Heart left ventricle (tissue), 16 donors: ENCODE measurements at regions not wholly inside any gene's neighbourhood (a gene's known extent, or its start where the extent isn't known, plus 50 kb on each side); places are given as distances from the start of the nearest gene placed in this dataset.

Experiments used
- ATAC-seq, 4 donors: fragments of 200-7000 bp; cut with Tn5 transposase; one replicate each; pipeline ENCODE4 v1.9.1; 2020 to 2022; ENCODE audit warnings: moderate library complexity in 4 of 4, mild to moderate bottlenecking in 3 of 4, moderate number of reproducible peaks in 1 of 4
- DNase-seq, 5 donors: peaks; one replicate each; pipeline ENCODE4 v3.0.0-alpha.2; 2020
- H3K27ac ChIP-seq, 12 donors: fragments of 200-600 bp; sonication (generic) in 4 of 12; one replicate each; pipeline versions ENCODE4 v1.5.0 to v1.8.0; 2016 to 2022; ENCODE audit warnings: mild to moderate bottlenecking in 2 of 12
- H3K27me3 ChIP-seq, 9 donors: fragments of 200-600 bp; sonication (generic) in 2 of 9; one replicate each; pipeline versions ENCODE4 v1.5.1 to v1.8.0; 2016 to 2022; ENCODE audit warnings: mild to moderate bottlenecking in 3 of 9
- H3K36me3 ChIP-seq, 9 donors: fragments of 200-600 bp; sonication (generic) in 2 of 9; one replicate each; pipeline versions ENCODE4 v1.5.0 to v1.8.0; 2018 to 2022; ENCODE audit warnings: mild to moderate bottlenecking in 2 of 9
- H3K4me1 ChIP-seq, 12 donors: fragments of 200-600 bp; sonication (generic) in 4 of 12; one replicate each; pipeline versions ENCODE4 v1.5.0 to v1.8.0; 2016 to 2022; ENCODE audit warnings: mild to moderate bottlenecking in 3 of 12
- H3K4me3 ChIP-seq, 12 donors: fragments of 200-600 bp; sonication (generic) in 4 of 12; one replicate each; pipeline versions ENCODE4 v1.5.0 to v1.8.0; 2017 to 2022; ENCODE audit warnings: mild to moderate bottlenecking in 9 of 12, moderate library complexity in 4 of 12
- H3K9me3 ChIP-seq, 12 donors: fragments of 200-600 bp; sonication (generic) in 4 of 12; one replicate each; pipeline versions ENCODE4 v1.5.0 to v1.8.0; 2016 to 2022; ENCODE audit warnings: mild to moderate bottlenecking in 1 of 12
- POLR2A ChIP-seq, 2 donors: fragments of 450-650 bp; IDR thresholded peaks; one replicate each; pipeline ENCODE4 v1.6.1; 2017; ENCODE audit warnings: antibody characterized with exemption in 2 of 2, mild to moderate bottlenecking in 2 of 2, moderate library complexity in 2 of 2
- WGBS, 4 donors: extraction: QIAGEN DNeasy Blood & Tissue Kit in 2 of 4; methylation state at CpG; one replicate each; pipeline versions ENCODE4 v1.1.5 to v1.1.7; 2013 to 2018; 5-methylcytosine and 5-hydroxymethylcytosine counted together
- intact Hi-C, 10 donors: fragments of 100-400 bp; cut with DNase I; formaldehyde crosslinking; loops; one replicate each; pipeline versions ENCODE4 v1.11.1 to v1.14.2; 2022
- TF ChIP-seq, protein P1 (sequence below), 12 donors: fragments of 200-600 bp; sonication (generic) in 4 of 12; IDR thresholded peaks; one replicate each; pipeline versions ENCODE4 v1.5.0 to v1.8.0; 2018 to 2022; ENCODE audit warnings: antibody characterized with exemption in 12 of 12, mild to moderate bottlenecking in 5 of 12
- donor health status: ischemic (EF 13 %, LVEDD 7.1; RV severe dilation, severe dysfunction).
- donor health status: healthy with polysubstance abuse.
- donor health status: DM: no; HTN: yes; CAD: no.
- donor health status: DM: no; HTN: no; CAD: no.
- donor health status: ischemic (EF 25% LVEDD 6.9; RV normal size, moderate dysfunction).
- donor health status: ischemic (EF 25% LVEDD 5.7; RV mildly dilated, moderate dysfunction).
- donor health status: healthy.
- donor health status: DM: yes; HTN: yes; CAD: no.
- donor health status: ischemic (EF 35%, LVEDD 5.7; RV mildly dilated, moderate dysfunction).
- donor health status: nonischemic (EF 11% LVEDD 7.7; RV severe dilation, severe dysfunction).
- donor health status: DM: yes; HTN: yes; CAD: no.
- donor health status: PGD.
- donor health status: ischemic (EF 29% LVEDD 5.4; RV normal size, mild dysfunction).
- donor health status: nonischemic (EF 23%, LVEDD 6.1; RV moderate dilation, normal function).

DNA sequence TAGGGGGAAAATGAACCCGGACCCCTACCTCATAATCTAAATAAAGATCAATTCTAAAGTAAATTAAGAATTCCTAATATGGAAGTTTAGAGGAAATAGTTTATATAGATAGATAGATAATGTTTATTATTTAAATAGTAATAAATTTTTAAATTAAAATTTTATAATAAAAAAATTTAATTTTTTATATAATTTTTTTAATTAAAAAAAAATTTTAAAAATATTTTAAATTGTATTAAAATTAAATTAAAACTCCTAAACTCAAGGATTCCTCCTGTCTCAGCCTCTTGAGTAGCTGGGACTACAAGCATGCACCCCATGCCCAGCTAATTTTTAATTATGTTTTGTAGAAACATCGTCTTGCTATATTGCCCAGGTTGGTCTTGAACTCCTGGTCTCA, 186.9 kb upstream of the VRK2 start:
- H3K4me3 ChIP-seq: no peak overlapping the region
- TF ChIP-seq, protein P1, sequence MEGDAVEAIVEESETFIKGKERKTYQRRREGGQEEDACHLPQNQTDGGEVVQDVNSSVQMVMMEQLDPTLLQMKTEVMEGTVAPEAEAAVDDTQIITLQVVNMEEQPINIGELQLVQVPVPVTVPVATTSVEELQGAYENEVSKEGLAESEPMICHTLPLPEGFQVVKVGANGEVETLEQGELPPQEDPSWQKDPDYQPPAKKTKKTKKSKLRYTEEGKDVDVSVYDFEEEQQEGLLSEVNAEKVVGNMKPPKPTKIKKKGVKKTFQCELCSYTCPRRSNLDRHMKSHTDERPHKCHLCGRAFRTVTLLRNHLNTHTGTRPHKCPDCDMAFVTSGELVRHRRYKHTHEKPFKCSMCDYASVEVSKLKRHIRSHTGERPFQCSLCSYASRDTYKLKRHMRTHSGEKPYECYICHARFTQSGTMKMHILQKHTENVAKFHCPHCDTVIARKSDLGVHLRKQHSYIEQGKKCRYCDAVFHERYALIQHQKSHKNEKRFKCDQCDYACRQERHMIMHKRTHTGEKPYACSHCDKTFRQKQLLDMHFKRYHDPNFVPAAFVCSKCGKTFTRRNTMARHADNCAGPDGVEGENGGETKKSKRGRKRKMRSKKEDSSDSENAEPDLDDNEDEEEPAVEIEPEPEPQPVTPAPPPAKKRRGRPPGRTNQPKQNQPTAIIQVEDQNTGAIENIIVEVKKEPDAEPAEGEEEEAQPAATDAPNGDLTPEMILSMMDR (IDR thresholded peaks at IDR 0.05): no peak
- no peak for TF ChIP-seq POLR2A (IDR thresholded peaks at IDR 0.05)
- WGBS, 4 donors: 91 to 96% (median 92%) methylated on average over 2 of the region's 2 CpGs
- no peak overlapping the region for H3K27ac ChIP-seq
- intact Hi-C loops: no loop called here
- H3K9me3 ChIP-seq: no peaks in the 10 kb centered on the region
- no peak for ATAC-seq
- no peaks in the 10 kb centered on the region for H3K27me3 ChIP-seq
- H3K4me1 ChIP-seq: no peaks in the 10 kb centered on the region
- no peaks in the 10 kb centered on the region for H3K36me3 ChIP-seq
- no peak for DNase-seq

DNA sequence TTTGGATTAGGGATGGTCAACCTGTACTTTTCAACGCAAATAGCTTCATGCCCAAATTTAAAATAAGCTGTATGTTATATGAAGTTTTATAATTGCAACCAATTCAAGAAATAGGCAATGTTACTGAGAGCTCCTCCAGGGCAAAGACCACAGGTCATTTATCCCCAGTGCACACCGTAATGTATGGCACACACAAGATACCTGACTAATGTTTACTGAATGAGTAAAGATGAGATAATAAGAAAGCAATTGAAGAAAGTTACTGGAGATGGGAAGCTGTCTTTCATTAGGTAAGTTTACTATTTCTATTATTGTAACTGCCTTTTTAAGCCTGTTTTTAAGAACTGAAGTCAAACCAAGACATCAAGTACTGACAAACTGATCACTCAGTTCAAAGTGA, 184.5 kb upstream of the VRK2 start:
- Histone ChIP-seq H3K27me3 (no peaks in the 10 kb centered on the region), H3K36me3 (no peaks in the 10 kb centered on the region), H3K4me3 (no peak overlapping the region), H3K27ac (no peak overlapping the region), H3K4me1 (no peaks in the 10 kb centered on the region), H3K9me3 (no peaks in the 10 kb centered on the region)
- intact Hi-C loops: no loop called here
- TF ChIP-seq POLR2A (IDR thresholded peaks at IDR 0.05): no peak
- TF ChIP-seq, protein P1 (IDR thresholded peaks at IDR 0.05): no peak
- 87 to 94% (median 91%) methylated on average over 2 of the region's 2 CpGs for WGBS, 4 donors
- DNase-seq (no peak), ATAC-seq (no peak)

DNA sequence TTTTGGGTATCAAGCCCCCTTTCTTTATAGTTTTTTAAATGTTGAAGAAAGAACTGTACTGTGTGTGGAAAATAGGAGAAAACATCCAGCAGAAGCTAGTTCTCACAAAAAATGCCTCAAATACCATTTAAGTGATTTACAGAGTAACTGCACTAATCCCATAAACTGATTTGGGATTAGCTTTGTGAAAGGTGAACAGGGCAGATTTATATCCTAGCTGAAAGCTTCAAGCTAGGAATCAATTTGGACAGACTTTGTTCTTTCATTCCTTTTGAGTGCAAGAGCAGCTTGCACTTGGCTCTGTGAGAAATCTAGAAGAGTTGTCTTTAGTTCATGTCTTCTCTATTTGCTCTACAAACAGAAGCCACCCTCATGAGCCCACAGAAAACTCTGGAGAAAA, 183.9 kb upstream of the VRK2 start:
- H3K4me3 ChIP-seq: no peak overlapping the region
- no peaks in the 10 kb centered on the region for H3K27me3 ChIP-seq
- no peak for TF ChIP-seq POLR2A (IDR thresholded peaks at IDR 0.05)
- TF ChIP-seq, protein P1 (IDR thresholded peaks at IDR 0.05): no peak
- no peak for ATAC-seq
- DNase-seq: no peak
- H3K27ac ChIP-seq: no peak overlapping the region
- no peaks in the 10 kb centered on the region for H3K9me3 ChIP-seq
- H3K36me3 ChIP-seq: no peaks in the 10 kb centered on the region
- no peaks in the 10 kb centered on the region for H3K4me1 ChIP-seq
- intact Hi-C loops: no loop called here

DNA sequence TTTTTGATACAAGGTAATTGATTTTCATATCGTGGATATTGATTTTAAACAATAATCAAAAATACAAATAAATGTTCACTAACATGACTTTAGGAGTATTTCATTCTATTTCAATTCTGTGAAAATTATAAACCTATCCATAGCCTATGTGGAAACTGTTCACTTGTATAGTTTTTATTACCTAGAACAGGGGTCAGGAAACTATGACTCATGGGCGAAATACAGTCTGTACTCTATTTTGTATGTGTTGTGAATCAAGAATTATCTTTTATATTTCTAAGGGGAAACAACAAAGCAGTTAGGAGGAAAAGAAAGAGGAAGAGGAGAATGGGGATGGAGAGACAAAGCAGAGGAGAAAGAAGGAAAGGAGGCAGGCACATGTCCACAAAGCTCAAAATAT, 181.7 kb upstream of the VRK2 start:
- intact Hi-C loops: no loop called here
- 86 to 93% (median 92%) methylated on average over 2 of the region's 2 CpGs for WGBS, 4 donors
- ATAC-seq: no peak

DNA sequence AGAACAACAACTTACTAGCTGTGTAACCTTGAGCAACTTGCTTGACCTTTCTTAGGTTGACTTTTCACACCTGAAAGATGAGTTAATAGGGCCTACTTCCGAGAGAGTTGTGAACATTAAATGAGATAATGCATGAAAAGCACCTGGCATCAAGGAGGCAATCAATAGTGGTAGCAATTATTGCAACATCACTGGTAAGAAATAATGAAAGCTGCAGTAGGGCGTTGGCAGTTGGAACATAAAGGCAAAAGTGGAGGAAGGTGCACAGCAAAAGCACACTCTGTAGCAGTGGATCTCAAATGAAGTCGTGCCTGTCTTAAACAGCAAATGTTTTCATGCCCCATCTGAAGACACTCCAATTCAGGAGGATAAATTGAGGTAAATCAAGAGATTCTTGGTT, 178.9 kb upstream of the VRK2 start:
- no peaks in the 10 kb centered on the region for H3K36me3 ChIP-seq
- H3K27me3 ChIP-seq: no peaks in the 10 kb centered on the region
- 78 to 89% (median 87%) methylated on average over 3 of the region's 3 CpGs for WGBS, 4 donors
- intact Hi-C loops: no loop called here
- no peak overlapping the region for H3K27ac ChIP-seq
- no peak for TF ChIP-seq POLR2A (IDR thresholded peaks at IDR 0.05)
- TF ChIP-seq, protein P1 (IDR thresholded peaks at IDR 0.05): no peak
- no peaks in the 10 kb centered on the region for H3K4me1 ChIP-seq
- H3K9me3 ChIP-seq: no peaks in the 10 kb centered on the region
- DNase-seq (no peak), ATAC-seq (no peak)
- H3K4me3 ChIP-seq: no peak overlapping the region

More for the DNA sequence above, 181.7 kb upstream of the VRK2 start:
- Histone ChIP-seq H3K4me1 (no peaks in the 10 kb centered on the region), H3K9me3 (no peaks in the 10 kb centered on the region), H3K27me3 (no peaks in the 10 kb centered on the region), H3K36me3 (no peaks in the 10 kb centered on the region), H3K4me3 (no peak overlapping the region), H3K27ac (no peak overlapping the region)
- DNase-seq: no peak
- TF ChIP-seq POLR2A (IDR thresholded peaks at IDR 0.05): no peak
